HEK293 (cell line): ENCODE measurements at regions not wholly inside any gene's neighbourhood (a gene's known extent, or its start where the extent isn't known, plus 50 kb on each side); places are given as distances from the start of the nearest gene placed in this dataset.
A peak's percentile ranks its signal among the peaks of the same experiment; 100 is the strongest.

Source experiments
- EGR2 ChIP-seq: fragments of 450-650 bp; formaldehyde crosslinking; IDR thresholded peaks from 2 replicates; pipeline ENCODE4 v1.5.1; 2016; ENCODE audit warnings: low read depth, missing biosample characterization, missing genetic modification characterization
- MZF1 ChIP-seq: fragments of 450-650 bp; formaldehyde crosslinking; IDR thresholded peaks from 2 replicates; pipeline ENCODE4 v1.5.1; 2017; ENCODE audit warnings: missing biosample characterization, missing genetic modification characterization, borderline replicate concordance
- PRDM10 ChIP-seq: fragments of 450-650 bp; formaldehyde crosslinking; IDR thresholded peaks from 2 replicates; pipeline ENCODE4 v1.5.1; 2016; ENCODE audit warnings: missing biosample characterization, missing genetic modification characterization
- PRDM6 ChIP-seq: fragments of 450-650 bp; formaldehyde crosslinking; IDR thresholded peaks from 2 replicates; pipeline ENCODE4 v1.5.1; 2017; ENCODE audit warnings: missing biosample characterization, missing genetic modification characterization
- SP3 ChIP-seq: fragments of 450-650 bp; formaldehyde crosslinking; IDR thresholded peaks from 2 replicates; pipeline ENCODE4 v1.5.1; 2016; ENCODE audit warnings: missing biosample characterization, missing genetic modification characterization
- TCF7L2 ChIP-seq: IDR thresholded peaks from 2 replicates; pipeline ENCODE4 v1.6.1; 2011; ENCODE audit warnings: low read depth, mild to moderate bottlenecking, inconsistent platforms, low read length, moderate library complexity, borderline replicate concordance
- ZNF140 ChIP-seq: fragments of 450-650 bp; formaldehyde crosslinking; IDR thresholded peaks from 2 replicates; pipeline ENCODE4 v1.5.1; 2016; ENCODE audit warnings: missing biosample characterization, missing genetic modification characterization
- ZNF146 ChIP-seq: fragments of 450-650 bp; formaldehyde crosslinking; IDR thresholded peaks from 2 replicates; pipeline ENCODE4 v1.5.1; 2016; ENCODE audit warnings: missing biosample characterization, missing genetic modification characterization
- ZNF184 ChIP-seq: fragments of 450-650 bp; IDR thresholded peaks from 2 replicates; pipeline ENCODE4 v1.5.1; 2018; ENCODE audit warnings: missing biosample characterization, mild to moderate bottlenecking, missing genetic modification characterization
- ZNF23 ChIP-seq: fragments of 450-650 bp; formaldehyde crosslinking; IDR thresholded peaks from 2 replicates; pipeline ENCODE4 v1.5.1; 2016; ENCODE audit warnings: missing biosample characterization, missing genetic modification characterization, borderline replicate concordance
- ZNF274 ChIP-seq, 2 experiments: fragments of 200-500 bp in 1 of 2; fragments of 450-650 bp in 1 of 2; sonication (Bioruptor generic) in 1 of 2; formaldehyde crosslinking in 1 of 2; IDR thresholded peaks; 2 replicates each; pipeline versions ENCODE4 v1.5.1 to v1.6.1; 2014 to 2016; ENCODE audit warnings: borderline replicate concordance in 1 of 2, inconsistent platforms in 1 of 2, low read length in 1 of 2, missing biosample characterization in 1 of 2, missing genetic modification characterization in 1 of 2
- ZNF292 ChIP-seq: fragments of 450-650 bp; formaldehyde crosslinking; IDR thresholded peaks from 2 replicates; pipeline ENCODE4 v1.5.1; 2016; ENCODE audit warnings: low read depth, missing biosample characterization, missing genetic modification characterization, borderline replicate concordance
- ZNF302 ChIP-seq: fragments of 450-650 bp; formaldehyde crosslinking; IDR thresholded peaks from 2 replicates; pipeline ENCODE4 v1.5.1; 2016; ENCODE audit warnings: missing biosample characterization, missing genetic modification characterization, low read depth
- ZNF324 ChIP-seq: fragments of 450-650 bp; formaldehyde crosslinking; IDR thresholded peaks from 2 replicates; pipeline ENCODE4 v1.5.1; 2016; ENCODE audit warnings: missing biosample characterization, missing genetic modification characterization
- ZNF350 ChIP-seq: fragments of 450-650 bp; formaldehyde crosslinking; IDR thresholded peaks from 2 replicates; pipeline ENCODE4 v1.5.0; 2017; ENCODE audit warnings: missing biosample characterization, mild to moderate bottlenecking, missing genetic modification characterization
- ZNF354C ChIP-seq: fragments of 450-650 bp; formaldehyde crosslinking; IDR thresholded peaks from 2 replicates; pipeline ENCODE4 v1.5.1; 2016; ENCODE audit warnings: missing biosample characterization, missing genetic modification characterization, low read depth, borderline replicate concordance
- ZNF391 ChIP-seq: fragments of 450-650 bp; formaldehyde crosslinking; IDR thresholded peaks from 2 replicates; pipeline ENCODE4 v1.5.1; 2016; ENCODE audit warnings: low read depth, missing biosample characterization, missing genetic modification characterization, borderline replicate concordance
- ZNF433 ChIP-seq: fragments of 450-650 bp; formaldehyde crosslinking; IDR thresholded peaks from 2 replicates; pipeline ENCODE4 v1.5.1; 2016; ENCODE audit warnings: missing biosample characterization, missing genetic modification characterization, low read depth
- ZNF555 ChIP-seq: fragments of 450-650 bp; formaldehyde crosslinking; conservative IDR thresholded peaks from 2 replicates; pipeline ENCODE4 v1.5.1; 2017; ENCODE audit warnings: missing biosample characterization, mild to moderate bottlenecking, missing genetic modification characterization, inconsistent platforms
- ZNF560 ChIP-seq: fragments of 450-650 bp; formaldehyde crosslinking; IDR thresholded peaks from 2 replicates; pipeline ENCODE4 v1.5.1; 2017; ENCODE audit warnings: missing biosample characterization, missing genetic modification characterization, borderline replicate concordance
- ZNF585B ChIP-seq: fragments of 450-650 bp; formaldehyde crosslinking; IDR thresholded peaks from 2 replicates; pipeline ENCODE4 v1.5.1; 2016; ENCODE audit warnings: missing biosample characterization, missing genetic modification characterization
- ZNF626 ChIP-seq: fragments of 450-650 bp; sonication (Bioruptor Pico); formaldehyde crosslinking; IDR thresholded peaks from 2 replicates; pipeline ENCODE4 v1.5.1; 2018; ENCODE audit warnings: missing biosample characterization, missing genetic modification characterization, inconsistent platforms
- ZNF629 ChIP-seq: fragments of 450-650 bp; formaldehyde crosslinking; IDR thresholded peaks from 2 replicates; pipeline ENCODE4 v1.5.1; 2017; ENCODE audit warnings: missing biosample characterization, missing genetic modification characterization
- ZNF747 ChIP-seq: fragments of 450-650 bp; formaldehyde crosslinking; IDR thresholded peaks from 2 replicates; pipeline ENCODE4 v1.5.1; 2016; ENCODE audit warnings: missing biosample characterization, missing genetic modification characterization
- ZNF76 ChIP-seq: fragments of 450-650 bp; formaldehyde crosslinking; IDR thresholded peaks from 2 replicates; pipeline ENCODE4; 2016; ENCODE audit warnings: low read depth, missing biosample characterization, missing genetic modification characterization, borderline replicate concordance
- ZNF791 ChIP-seq: fragments of 450-650 bp; formaldehyde crosslinking; IDR thresholded peaks from 2 replicates; pipeline ENCODE4 v1.5.1; 2016; ENCODE audit warnings: missing biosample characterization, missing genetic modification characterization
- ZSCAN16 ChIP-seq: fragments of 450-650 bp; formaldehyde crosslinking; IDR thresholded peaks from 2 replicates; pipeline ENCODE4 v1.5.1; 2016; ENCODE audit warnings: missing biosample characterization, missing genetic modification characterization
- ZSCAN4 ChIP-seq: fragments of 450-650 bp; formaldehyde crosslinking; IDR thresholded peaks from 2 replicates; pipeline ENCODE4 v1.5.1; 2017; ENCODE audit warnings: missing biosample characterization, missing genetic modification characterization
- TF ChIP-seq, protein P1 (sequence below): fragments of 450-650 bp; formaldehyde crosslinking; IDR thresholded peaks from 2 replicates; pipeline ENCODE4 v1.5.1; 2016; ENCODE audit warnings: missing biosample characterization, missing genetic modification characterization
- TF ChIP-seq, protein P2 (sequence below): fragments of 450-650 bp; formaldehyde crosslinking; IDR thresholded peaks from 2 replicates; pipeline ENCODE4 v1.5.1; 2016; ENCODE audit warnings: missing biosample characterization, missing genetic modification characterization
- TF ChIP-seq, protein P3 (sequence below): fragments of 450-650 bp; formaldehyde crosslinking; IDR thresholded peaks from 2 replicates; pipeline ENCODE4 v1.5.1; 2016; ENCODE audit warnings: missing biosample characterization, missing genetic modification characterization

GRCh38 chr4:181796502-181796901 lies 446.7 kb upstream of the TENM3 start (continued):
- TF ChIP-seq, protein P1, sequence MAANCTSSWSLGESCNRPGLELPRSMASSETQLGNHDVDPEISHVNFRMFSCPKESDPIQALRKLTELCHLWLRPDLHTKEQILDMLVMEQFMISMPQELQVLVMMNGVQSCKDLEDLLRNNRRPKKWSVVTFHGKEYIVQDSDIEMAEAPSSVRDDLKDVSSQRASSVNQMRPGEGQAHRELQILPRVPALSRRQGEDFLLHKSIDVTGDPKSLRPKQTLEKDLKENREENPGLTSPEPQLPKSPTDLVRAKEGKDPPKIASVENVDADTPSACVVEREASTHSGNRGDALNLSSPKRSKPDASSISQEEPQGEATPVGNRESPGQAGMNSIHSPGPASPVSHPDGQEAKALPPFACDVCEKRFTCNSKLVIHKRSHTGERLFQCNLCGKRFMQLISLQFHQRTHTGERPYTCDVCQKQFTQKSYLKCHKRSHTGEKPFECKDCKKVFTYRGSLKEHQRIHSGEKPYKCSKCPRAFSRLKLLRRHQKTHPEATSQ (tag by site-specific recombination): no peak
- TF ChIP-seq ZNF791: no peak
- TF ChIP-seq PRDM10 (tag by site-specific recombination): peak; percentile 85
- peak; percentile 66 for TF ChIP-seq ZNF629 (tag by site-specific recombination)
- TF ChIP-seq ZNF146 (tag by site-specific recombination): no peak
- TF ChIP-seq ZNF350 (tag by site-specific recombination): no peak
- TF ChIP-seq ZNF585B (tag by site-specific recombination): no peak
- no peak for TF ChIP-seq ZNF391
- no peak for TF ChIP-seq ZNF23 (tag by site-specific recombination)
- TF ChIP-seq, protein P2, sequence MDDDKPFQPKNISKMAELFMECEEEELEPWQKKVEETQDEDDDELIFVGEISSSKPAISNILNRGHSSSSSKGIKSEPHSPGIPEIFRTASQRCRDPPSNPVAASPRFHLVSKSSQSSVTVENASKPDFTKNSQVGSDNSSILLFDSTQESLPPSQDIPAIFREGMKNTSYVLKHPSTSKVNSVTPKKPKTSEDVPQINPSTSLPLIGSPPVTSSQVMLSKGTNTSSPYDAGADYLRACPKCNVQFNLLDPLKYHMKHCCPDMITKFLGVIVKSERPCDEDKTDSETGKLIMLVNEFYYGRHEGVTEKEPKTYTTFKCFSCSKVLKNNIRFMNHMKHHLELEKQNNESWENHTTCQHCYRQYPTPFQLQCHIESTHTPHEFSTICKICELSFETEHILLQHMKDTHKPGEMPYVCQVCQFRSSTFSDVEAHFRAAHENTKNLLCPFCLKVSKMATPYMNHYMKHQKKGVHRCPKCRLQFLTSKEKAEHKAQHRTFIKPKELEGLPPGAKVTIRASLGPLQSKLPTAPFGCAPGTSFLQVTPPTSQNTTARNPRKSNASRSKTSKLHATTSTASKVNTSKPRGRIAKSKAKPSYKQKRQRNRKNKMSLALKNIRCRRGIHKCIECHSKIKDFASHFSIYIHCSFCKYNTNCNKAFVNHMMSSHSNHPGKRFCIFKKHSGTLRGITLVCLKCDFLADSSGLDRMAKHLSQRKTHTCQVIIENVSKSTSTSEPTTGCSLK (tag by site-specific recombination): no peak
- TF ChIP-seq EGR2 (tag by site-specific recombination): no peak
- TF ChIP-seq ZNF433 (tag by site-specific recombination): no peak
- TF ChIP-seq MZF1 (tag by site-specific recombination): no peak
- no peak for TF ChIP-seq ZNF354C (tag by site-specific recombination)
- no peak for TF ChIP-seq ZNF626 (tag by site-specific recombination)
- no peak for TF ChIP-seq ZNF184
- no peak for TF ChIP-seq ZNF555 (tag by site-specific recombination)
- no peak for TF ChIP-seq ZSCAN16
- TF ChIP-seq ZNF747: no peak
- TF ChIP-seq PRDM6: no peak
- TF ChIP-seq, protein P3, sequence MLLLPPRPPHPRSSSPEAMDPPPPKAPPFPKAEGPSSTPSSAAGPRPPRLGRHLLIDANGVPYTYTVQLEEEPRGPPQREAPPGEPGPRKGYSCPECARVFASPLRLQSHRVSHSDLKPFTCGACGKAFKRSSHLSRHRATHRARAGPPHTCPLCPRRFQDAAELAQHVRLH: no peak
- no peak for TF ChIP-seq ZSCAN4 (tag by site-specific recombination)
- TF ChIP-seq ZNF274 (IDR thresholded peaks at IDR 0.05; ENCODE audit: low read length): no peak
- no peak for TF ChIP-seq ZNF274 (tag by site-specific recombination; IDR thresholded peaks at IDR 0.05; ENCODE audit: borderline replicate concordance)
- no peak for TF ChIP-seq ZNF302 (tag by site-specific recombination)
- TF ChIP-seq TCF7L2: no peak
- TF ChIP-seq ZNF76 (tag by site-specific recombination): no peak
- no peak for TF ChIP-seq SP3 (tag by site-specific recombination)
- TF ChIP-seq ZNF560 (tag by site-specific recombination): no peak
- no peak for TF ChIP-seq ZNF292 (tag by site-specific recombination)
- peak; percentile 41; the same call in 1 of the 2 replicates for TF ChIP-seq ZNF324 (tag by site-specific recombination)
- no peak for TF ChIP-seq ZNF140 (tag by site-specific recombination)
